ENCODE measurements at regions not wholly inside any gene's neighbourhood (a gene's known extent, or its start where the extent isn't known, plus 50 kb on each side); places are given as distances from the start of the nearest gene placed in this dataset.

GRCh38 chr11:44374001-44374400 is 64.1 kb upstream of the ALX4 start:
- intact Hi-C loops (cut with DNase I) = no loop called here
- Histone ChIP-seq H3K27ac (no peak overlapping the region), H3K4me1 (no peaks in the 10 kb centered on the region), H3K27me3 (no peaks in the 10 kb centered on the region), H3K4me3 (no peak overlapping the region), H3K36me3 (replicated peaks in 1 of 2; ENCODE audit: insufficient read depth in 1 of 2, low read depth in 2 of 2) (no peaks in the 10 kb centered on the region), H3K9me3 (no peaks in the 10 kb centered on the region)
- ATAC-seq (no peak), DNase-seq (no peak)
- TF ChIP-seq POLR2A (IDR thresholded peaks at IDR 0.05) (no peak), CTCF (IDR thresholded peaks at IDR 0.05) (no peak)

DNA sequence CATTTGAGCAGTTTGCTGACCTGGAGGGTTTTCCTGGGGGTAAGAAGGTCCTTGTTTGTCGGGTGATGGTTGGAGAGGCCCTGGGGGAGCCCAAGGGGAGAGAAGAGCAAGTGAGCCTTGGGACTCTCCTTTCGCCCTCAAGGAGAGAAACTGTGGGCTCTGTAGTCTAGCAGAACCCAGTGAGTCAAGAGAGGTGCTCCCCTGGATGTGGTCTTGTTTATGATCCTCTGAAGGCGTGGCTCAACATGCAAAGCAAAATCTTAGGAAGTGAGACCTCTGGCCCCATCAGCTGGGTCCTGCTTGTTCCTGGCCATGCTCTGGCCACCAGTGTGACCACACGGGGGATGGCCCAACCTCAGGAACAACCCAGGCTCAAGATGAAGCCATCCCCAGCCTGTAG is 66.5 kb upstream of the ALX4 start:
- Histone ChIP-seq H3K9me3 (no peaks in the 10 kb centered on the region), H3K4me1 (no peaks in the 10 kb centered on the region), H3K4me3 (no peak overlapping the region), H3K36me3 (replicated peaks in 1 of 2; ENCODE audit: insufficient read depth in 1 of 2, low read depth in 2 of 2) (no peaks in the 10 kb centered on the region), H3K27ac (no peak overlapping the region), H3K27me3 (no peaks in the 10 kb centered on the region)
- TF ChIP-seq CTCF (IDR thresholded peaks at IDR 0.05) (no peak), POLR2A (IDR thresholded peaks at IDR 0.05) (no peak)
- DNase-seq (no peak), ATAC-seq (no peak)
- WGBS, 2 donors = 62 to 82% methylated on average over 3 to 4 of the region's 4 CpGs
- intact Hi-C loops (cut with DNase I) = no loop called here

DNA sequence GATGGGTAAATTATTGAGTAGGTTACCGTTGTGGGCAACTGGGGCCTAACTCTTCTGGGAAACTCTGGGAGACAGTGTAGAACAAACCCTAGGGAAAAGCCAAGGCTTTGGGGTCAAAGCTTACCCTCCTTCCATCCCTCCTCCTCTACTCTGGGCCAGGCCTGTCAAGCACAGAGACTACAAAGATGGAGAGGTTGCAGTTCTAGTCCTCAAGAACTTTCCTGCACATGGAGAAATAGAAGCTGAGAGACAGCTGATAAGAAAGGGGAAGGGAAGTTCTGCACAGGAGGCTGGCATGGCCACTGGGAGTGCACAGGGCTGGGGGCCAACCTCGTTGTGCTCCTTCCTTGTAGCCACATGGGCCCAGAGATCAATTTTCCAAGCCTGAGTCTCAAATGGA is 67.2 kb upstream of the ALX4 start:
- H3K9me3 ChIP-seq = no peaks in the 10 kb centered on the region
- WGBS, 2 donors = 61 to 73% methylated on average over 2 of the region's 2 CpGs
- DNase-seq = no peak
- no peak overlapping the region for H3K27ac ChIP-seq
- no peaks in the 10 kb centered on the region for H3K27me3 ChIP-seq
- intact Hi-C loops (cut with DNase I) = no loop called here
- H3K36me3 ChIP-seq (replicated peaks in 1 of 2; ENCODE audit: insufficient read depth in 1 of 2, low read depth in 2 of 2) = no peaks in the 10 kb centered on the region
- no peaks in the 10 kb centered on the region for H3K4me1 ChIP-seq
- no peak overlapping the region for H3K4me3 ChIP-seq
- TF ChIP-seq POLR2A (IDR thresholded peaks at IDR 0.05) = no peak
- no peak for TF ChIP-seq CTCF (IDR thresholded peaks at IDR 0.05)
- no peak for ATAC-seq

GRCh38 chr11:44377914-44378321 is 68.0 kb upstream of the ALX4 start:
- TF ChIP-seq POLR2A (IDR thresholded peaks at IDR 0.05) = no peak
- no peak for TF ChIP-seq CTCF (IDR thresholded peaks at IDR 0.05)
- Histone ChIP-seq H3K27ac (no peak overlapping the region), H3K4me1 (no peaks in the 10 kb centered on the region), H3K27me3 (no peaks in the 10 kb centered on the region), H3K9me3 (no peaks in the 10 kb centered on the region), H3K36me3 (replicated peaks in 1 of 2; ENCODE audit: insufficient read depth in 1 of 2, low read depth in 2 of 2) (no peaks in the 10 kb centered on the region), H3K4me3 (no peak overlapping the region)
- intact Hi-C loops (cut with DNase I) = no loop called here
- DNase-seq = no peak
- 80 to 89% methylated on average over 4 of the region's 4 CpGs for WGBS, 2 donors
- no peak for ATAC-seq

DNA sequence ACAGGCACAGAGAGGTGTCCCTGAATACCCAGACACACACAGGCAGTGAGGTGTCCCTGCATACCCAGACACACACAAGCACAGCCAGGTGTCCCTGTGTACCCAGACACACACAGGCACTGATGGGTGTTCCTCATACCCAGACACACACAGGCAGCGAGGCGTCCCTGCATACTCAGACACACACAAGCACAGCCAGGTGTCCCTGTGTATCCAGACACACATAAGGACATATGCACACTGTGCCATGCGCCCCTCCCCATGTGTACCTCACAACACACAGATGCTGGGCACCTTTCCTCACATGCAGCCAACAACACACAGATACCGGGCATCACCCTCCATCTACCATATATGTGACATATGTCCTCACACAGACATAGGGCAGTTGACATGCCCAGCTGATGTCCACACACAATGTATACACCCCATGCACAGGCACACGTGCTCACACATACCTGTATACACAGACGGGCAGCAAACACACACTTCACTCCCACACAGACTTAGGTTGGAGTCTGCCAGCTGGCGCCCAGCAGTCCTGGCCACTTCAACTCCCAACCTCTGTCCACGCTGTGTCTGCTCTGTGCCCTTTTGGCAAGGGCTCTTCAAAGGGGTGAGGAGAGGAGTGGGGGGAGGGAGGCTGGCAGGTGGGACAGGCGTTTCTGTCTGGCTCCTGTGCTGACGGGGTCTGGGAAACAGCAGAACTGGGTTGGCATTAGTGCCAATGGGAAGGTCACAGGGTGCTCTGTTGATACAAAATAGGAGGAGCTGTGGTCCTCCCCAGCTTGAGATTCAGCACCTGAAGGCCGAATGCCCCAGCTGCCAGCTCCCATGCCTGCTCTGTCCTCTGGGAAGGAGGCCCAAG is 69.4 kb upstream of the ALX4 start:
- Histone ChIP-seq H3K36me3 (replicated peaks in 1 of 2; ENCODE audit: insufficient read depth in 1 of 2, low read depth in 2 of 2) (no peaks in the 10 kb centered on the region), H3K4me3 (no peak overlapping the region), H3K4me1 (no peaks in the 10 kb centered on the region), H3K9me3 (no peaks in the 10 kb centered on the region), H3K27ac (no peak overlapping the region), H3K27me3 (no peaks in the 10 kb centered on the region)
- TF ChIP-seq CTCF (IDR thresholded peaks at IDR 0.05) (no peak), POLR2A (IDR thresholded peaks at IDR 0.05) (no peak)
- no peak for ATAC-seq
- DNase-seq = no peak
- intact Hi-C loops (cut with DNase I) = no loop called here
- 47 to 61% methylated on average over 10 to 11 of the region's 11 CpGs for WGBS, 2 donors
